PC-3 (cell line): ENCODE measurements at regions not wholly inside any gene's neighbourhood (a gene's known extent, or its start where the extent isn't known, plus 50 kb on each side); places are given as distances from the start of the nearest gene placed in this dataset.

Source experiments
- ATAC-seq: fragments of 200-7000 bp; cut with Tn5 transposase; 2 replicates; pipeline ENCODE4 v1.9.1; 2020; ENCODE audit warnings: mild to moderate bottlenecking, moderate library complexity
- BruUV-seq: library from RNA; stranded (reverse); fragments of 400-500 nt; replicated peaks from 2 replicates; lab custom pipeline; 2021; lab: Mats Ljungman, UMichigan
- CTCF ChIA-PET: fragments of 300-600 bp; sonication (Branson Sonifier 250); formaldehyde crosslinking; loops from one replicate; lab custom pipeline; 2022; ENCODE audit warnings: antibody characterized with exemption; lab: Charles Lee
- POLR2A ChIA-PET: fragments of 300-600 bp; sonication (Branson Sonifier 250); formaldehyde crosslinking; loops from one replicate; lab custom pipeline; 2022; ENCODE audit warnings: antibody characterized with exemption; ENCODE audit not compliant: unreplicated experiment; lab: Charles Lee
- DNase-seq: peaks from one replicate; pipeline ENCODE4 v3.0.0-alpha.2; 2015
- H2AFZ ChIP-seq: fragments of 300-600 bp; sonication (generic); 2 replicates; pipeline ENCODE4 v1.6.0; 2016; ENCODE audit warnings: antibody characterized with exemption, low read length
- H3F3A ChIP-seq: fragments of 300-600 bp; sonication (generic); one replicate; pipeline ENCODE4 v1.6.0; 2017; ENCODE audit warnings: antibody characterized with exemption, low read length, control low read depth, mild to moderate bottlenecking; ENCODE audit not compliant: unreplicated experiment
- H3K27ac ChIP-seq: fragments of 300-600 bp; sonication (generic); 2 replicates; pipeline ENCODE4 v1.5.1; 2016; ENCODE audit warnings: mild to moderate bottlenecking, low read length
- H3K27me3 ChIP-seq: fragments of 300-600 bp; sonication (generic); 2 replicates; pipeline ENCODE4 v1.6.1; 2016; ENCODE audit warnings: low read length, mixed read lengths
- H3K36me3 ChIP-seq: fragments of 300-600 bp; sonication (generic); 2 replicates; pipeline ENCODE4 v1.6.1; 2016; ENCODE audit warnings: low read depth, mixed run types, low read length, mixed read lengths
- H3K4me1 ChIP-seq: fragments of 300-600 bp; sonication (generic); 2 replicates; pipeline ENCODE4 v1.5.1; 2016; ENCODE audit warnings: low read length; ENCODE audit not compliant: insufficient read depth
- H3K4me2 ChIP-seq: fragments of 300-600 bp; sonication (generic); 2 replicates; pipeline ENCODE4 v1.6.0; 2016; ENCODE audit warnings: low read length
- H3K4me3 ChIP-seq: fragments of 300-600 bp; sonication (generic); 2 replicates; pipeline ENCODE4 v1.5.1; 2016; ENCODE audit warnings: mild to moderate bottlenecking, low read length, mixed read lengths
- H3K79me2 ChIP-seq: fragments of 300-600 bp; sonication (generic); 2 replicates; pipeline ENCODE4 v1.6.1; 2017; ENCODE audit warnings: low read length, mixed read lengths
- H3K9ac ChIP-seq: fragments of 300-600 bp; sonication (generic); 2 replicates; pipeline ENCODE4 v1.6.0; 2016; ENCODE audit warnings: mild to moderate bottlenecking, low read length
- H3K9me2 ChIP-seq: fragments of 300-600 bp; sonication (generic); replicated peaks from 2 replicates; pipeline ENCODE4 v1.6.1; 2016; ENCODE audit warnings: mixed run types, low read length, mixed read lengths
- H3K9me3 ChIP-seq: fragments of 300-600 bp; sonication (generic); 2 replicates; pipeline ENCODE4 v1.6.1; 2016; ENCODE audit warnings: low read length, mixed read lengths
- H4K20me1 ChIP-seq: fragments of 300-600 bp; sonication (generic); 2 replicates; pipeline ENCODE4 v1.6.1; 2016; ENCODE audit warnings: low read length, mixed read lengths
- CTCF ChIP-seq: fragments of 300-600 bp; sonication (generic); conservative IDR thresholded peaks from 2 replicates; pipeline ENCODE4 v1.5.1; 2017; ENCODE audit warnings: antibody characterized with exemption, low read depth, mild to moderate bottlenecking, low read length
- EZH2 ChIP-seq: fragments of 300-600 bp; sonication (generic); IDR thresholded peaks from one replicate; pipeline ENCODE4 v1.6.1; 2017; ENCODE audit warnings: antibody characterized with exemption, mild to moderate bottlenecking, low read length; ENCODE audit not compliant: unreplicated experiment
- EZH2phosphoT487 ChIP-seq: fragments of 300-600 bp; sonication (generic); IDR thresholded peaks from 2 replicates; pipeline ENCODE4 v1.6.1; 2018; ENCODE audit warnings: mild to moderate bottlenecking, antibody characterized with exemption, low read length, borderline replicate concordance
- intact Hi-C: fragments of 100-400 bp; cut with micrococcal nuclease; formaldehyde crosslinking; loops from 2 replicates; pipeline ENCODE4 v1.9.0; 2023

GRCh38 chr1:195789321-195789720 is 818.9 kb downstream of the KCNT2 start:
- Histone ChIP-seq H3K79me2 (no peaks in the 10 kb centered on the region), H3K4me2 (no peak overlapping the region), H3K9me3 (no peaks in the 10 kb centered on the region), H3K4me3 (no peak overlapping the region), H2AFZ (no peak overlapping the region), H3K36me3 (no peaks in the 10 kb centered on the region), H3K9ac (no peak overlapping the region), H3F3A (no peaks in the 10 kb centered on the region), H3K4me1 (no peaks in the 10 kb centered on the region), H3K9me2 (no peaks in the 10 kb centered on the region), H4K20me1 (no peaks in the 10 kb centered on the region), H3K27me3 (no peaks in the 10 kb centered on the region), H3K27ac (no peak overlapping the region)
- ChIA-PET CTCF (no interaction called here), POLR2A (no interaction called here)
- BruUV-seq: no TSS peak
- DNase-seq (no peak), ATAC-seq (no peak)
- TF ChIP-seq CTCF (no peak), EZH2 (no peak), EZH2phosphoT487 (no peak)
- intact Hi-C loops: no loop called here

- H3K9me2 ChIP-seq: no peaks in the 10 kb centered on the region
- no peaks in the 10 kb centered on the region for H3K27me3 ChIP-seq
- H3K4me3 ChIP-seq: no peak overlapping the region
- ChIA-PET POLR2A (no interaction called here), CTCF (no interaction called here)
- H3K4me2 ChIP-seq: no peak overlapping the region
- no peaks in the 10 kb centered on the region for H3K9me3 ChIP-seq
- no peak overlapping the region for H2AFZ ChIP-seq
- H3K36me3 ChIP-seq: no peaks in the 10 kb centered on the region
- no peak for ATAC-seq
- no peaks in the 10 kb centered on the region for H3K79me2 ChIP-seq
- intact Hi-C loops: no loop called here
- no peaks in the 10 kb centered on the region for H3K4me1 ChIP-seq
- DNase-seq: no peak
- no peaks in the 10 kb centered on the region for H4K20me1 ChIP-seq
- H3K9ac ChIP-seq: no peak overlapping the region
- no TSS peak for BruUV-seq
- no peak overlapping the region for H3K27ac ChIP-seq
- no peaks in the 10 kb centered on the region for H3F3A ChIP-seq
- TF ChIP-seq CTCF: no peak
- TF ChIP-seq EZH2phosphoT487: no peak
- no peak for TF ChIP-seq EZH2
Observed at GRCh38 chr1:195788721-195789120, 819.5 kb downstream of the KCNT2 start.

- TF ChIP-seq EZH2: no peak
- no peak for TF ChIP-seq CTCF
- TF ChIP-seq EZH2phosphoT487: no peak
- no peaks in the 10 kb centered on the region for H4K20me1 ChIP-seq
- ATAC-seq (no peak), DNase-seq (no peak)
- H3K36me3 ChIP-seq: no peaks in the 10 kb centered on the region
- intact Hi-C loops: no loop called here
- BruUV-seq: no TSS peak
- H3K79me2 ChIP-seq: no peaks in the 10 kb centered on the region
- no peaks in the 10 kb centered on the region for H3F3A ChIP-seq
- no peaks in the 10 kb centered on the region for H3K4me1 ChIP-seq
- H3K9me3 ChIP-seq: no peaks in the 10 kb centered on the region
- H3K9ac ChIP-seq: no peak overlapping the region
- no peaks in the 10 kb centered on the region for H3K27me3 ChIP-seq
- H3K27ac ChIP-seq: no peak overlapping the region
- ChIA-PET CTCF (no interaction called here), POLR2A (no interaction called here)
- H2AFZ ChIP-seq: no peak overlapping the region
- no peaks in the 10 kb centered on the region for H3K9me2 ChIP-seq
- H3K4me2 ChIP-seq: no peak overlapping the region
- no peak overlapping the region for H3K4me3 ChIP-seq
Observed at GRCh38 chr1:195785830-195786229, 822.4 kb downstream of the KCNT2 start.
